ENCODE measurements at regions not wholly inside any gene's neighbourhood (a gene's known extent, or its start where the extent isn't known, plus 50 kb on each side); places are given as distances from the start of the nearest gene placed in this dataset.

DNA sequence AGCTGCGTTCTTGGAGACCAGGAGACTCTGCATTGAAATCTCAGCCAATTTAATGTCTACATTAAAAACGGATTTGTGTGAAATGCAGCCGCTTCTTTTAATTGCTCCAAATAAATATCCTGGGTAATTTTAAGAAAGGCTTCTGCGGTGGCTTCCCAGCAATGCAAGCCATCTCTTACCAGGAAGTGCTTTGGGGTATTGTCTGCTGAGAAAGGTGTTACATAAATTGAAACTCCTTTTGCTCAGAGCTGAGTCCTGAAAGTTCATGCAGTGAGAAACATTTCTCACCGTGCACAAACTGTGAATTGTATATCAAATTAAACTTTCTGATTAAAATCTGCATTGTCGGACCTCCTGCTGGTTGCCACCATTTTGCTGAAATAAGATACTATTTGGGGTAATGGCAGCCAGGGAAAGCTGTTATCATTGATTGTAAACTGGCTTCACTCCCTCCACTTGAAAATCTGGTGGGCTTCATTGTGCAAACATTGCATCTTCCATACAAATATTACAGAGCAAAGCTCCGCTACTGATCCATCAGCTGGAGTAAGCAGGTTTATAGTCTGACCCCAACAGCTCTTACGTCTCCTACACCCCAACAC lies 59.5 kb downstream of the ZIC5 start:
- H3K27me3 Mint-ChIP-seq (ENCODE audit: insufficient read depth, unreplicated experiment) = no peaks in the 10 kb centered on the region
- H3K4me1 Mint-ChIP-seq (ENCODE audit: insufficient read depth, unreplicated experiment) = peaks cover 29% of the 10 kb centered on the region
- H3K4me3 Mint-ChIP-seq (ENCODE audit: unreplicated experiment) = no peak overlapping the region
- H3K27ac Mint-ChIP-seq (ENCODE audit: low read depth, unreplicated experiment) = no peak overlapping the region
- DNase-seq (ENCODE audit: unreplicated experiment) = no peak
- intact Hi-C loops (cut with micrococcal nuclease) = loop anchor here (10.0 kb wide), 1 partner anchor 467 kb away; no protein-coding TSS in a partner anchor
- TF ChIP-seq, protein P1, sequence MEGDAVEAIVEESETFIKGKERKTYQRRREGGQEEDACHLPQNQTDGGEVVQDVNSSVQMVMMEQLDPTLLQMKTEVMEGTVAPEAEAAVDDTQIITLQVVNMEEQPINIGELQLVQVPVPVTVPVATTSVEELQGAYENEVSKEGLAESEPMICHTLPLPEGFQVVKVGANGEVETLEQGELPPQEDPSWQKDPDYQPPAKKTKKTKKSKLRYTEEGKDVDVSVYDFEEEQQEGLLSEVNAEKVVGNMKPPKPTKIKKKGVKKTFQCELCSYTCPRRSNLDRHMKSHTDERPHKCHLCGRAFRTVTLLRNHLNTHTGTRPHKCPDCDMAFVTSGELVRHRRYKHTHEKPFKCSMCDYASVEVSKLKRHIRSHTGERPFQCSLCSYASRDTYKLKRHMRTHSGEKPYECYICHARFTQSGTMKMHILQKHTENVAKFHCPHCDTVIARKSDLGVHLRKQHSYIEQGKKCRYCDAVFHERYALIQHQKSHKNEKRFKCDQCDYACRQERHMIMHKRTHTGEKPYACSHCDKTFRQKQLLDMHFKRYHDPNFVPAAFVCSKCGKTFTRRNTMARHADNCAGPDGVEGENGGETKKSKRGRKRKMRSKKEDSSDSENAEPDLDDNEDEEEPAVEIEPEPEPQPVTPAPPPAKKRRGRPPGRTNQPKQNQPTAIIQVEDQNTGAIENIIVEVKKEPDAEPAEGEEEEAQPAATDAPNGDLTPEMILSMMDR (IDR thresholded peaks at IDR 0.05; ENCODE audit: unreplicated experiment) = no peak
- ChIA-PET CTCF (interaction anchor here (0.6 to 5.2 kb wide), 10 partner anchors 14 to 602 kb away, joined by 3 to 35 read pairs (median 4); no protein-coding TSS in a partner anchor), POLR2A (no interaction called here)
- H3K9me3 Mint-ChIP-seq (ENCODE audit: unreplicated experiment) = no peaks in the 10 kb centered on the region
- BruUV-seq (replicated peaks) = no TSS peak
- peaks cover 7% of the 10 kb centered on the region for H3K36me3 Mint-ChIP-seq (ENCODE audit: insufficient read depth, unreplicated experiment)

DNA sequence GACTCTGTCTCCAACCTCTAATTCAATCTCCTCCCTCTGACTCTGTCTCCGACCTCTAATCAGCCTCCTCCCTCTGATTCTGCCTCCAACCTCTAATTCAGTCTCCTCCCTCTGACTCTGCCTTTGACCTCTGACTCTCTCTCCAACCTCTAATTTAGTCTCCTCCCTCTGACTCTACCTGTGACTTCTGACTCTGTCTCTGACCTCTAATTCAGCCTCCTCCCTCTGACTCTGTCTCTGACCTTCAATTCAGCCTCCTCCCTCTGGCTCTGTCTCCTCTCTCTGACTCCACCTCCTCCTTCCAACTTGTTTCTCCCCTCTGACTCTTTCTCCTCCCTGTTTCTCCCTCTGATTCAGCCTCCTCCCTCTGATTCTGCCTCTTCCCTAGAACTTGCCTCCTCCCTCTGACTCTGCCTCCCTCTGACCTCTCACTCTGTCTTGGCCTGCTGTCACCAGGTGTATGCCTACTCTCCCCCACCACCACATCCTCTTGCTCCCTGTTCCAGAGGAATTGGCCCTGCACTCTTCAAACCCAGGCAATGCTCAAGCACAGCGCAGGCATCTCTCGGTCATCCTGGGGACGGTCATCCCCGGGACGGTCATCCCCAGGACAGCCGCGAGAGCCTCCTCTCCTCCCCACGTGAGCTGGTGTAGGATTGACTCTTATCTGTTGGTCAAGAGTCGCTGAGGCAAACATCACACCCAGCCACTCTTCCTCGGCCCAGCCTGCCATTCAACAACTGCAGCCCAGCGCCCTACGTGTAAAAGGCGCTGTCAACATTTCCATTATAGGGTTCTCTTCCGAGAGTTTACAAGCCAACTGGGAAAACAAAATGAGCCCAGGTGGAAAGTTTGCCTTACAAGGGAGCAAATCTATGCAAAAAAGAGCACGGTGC lies 60.2 kb downstream of the ZIC5 start:
- ChIA-PET CTCF (interaction anchor here (0.6 to 3.7 kb wide), 6 partner anchors 103 to 603 kb away, joined by 3 to 16 read pairs (median 4); no protein-coding TSS in a partner anchor), POLR2A (no interaction called here)
- H3K27me3 Mint-ChIP-seq (ENCODE audit: insufficient read depth, unreplicated experiment) = no peaks in the 10 kb centered on the region
- TF ChIP-seq, protein P1 (IDR thresholded peaks at IDR 0.05; ENCODE audit: unreplicated experiment) = no peak
- no TSS peak for BruUV-seq (replicated peaks)
- intact Hi-C loops (cut with micrococcal nuclease) = loop anchor here (10.0 kb wide), 1 partner anchor 467 kb away; no protein-coding TSS in a partner anchor
- no peak for DNase-seq (ENCODE audit: unreplicated experiment)
- no peaks in the 10 kb centered on the region for H3K9me3 Mint-ChIP-seq (ENCODE audit: unreplicated experiment)
- H3K4me3 Mint-ChIP-seq (ENCODE audit: unreplicated experiment) = no peak overlapping the region
- H3K27ac Mint-ChIP-seq (ENCODE audit: low read depth, unreplicated experiment) = no peak overlapping the region
- peaks cover 25% of the 10 kb centered on the region for H3K4me1 Mint-ChIP-seq (ENCODE audit: insufficient read depth, unreplicated experiment)
- peaks cover 2% of the 10 kb centered on the region for H3K36me3 Mint-ChIP-seq (ENCODE audit: insufficient read depth, unreplicated experiment)

DNA sequence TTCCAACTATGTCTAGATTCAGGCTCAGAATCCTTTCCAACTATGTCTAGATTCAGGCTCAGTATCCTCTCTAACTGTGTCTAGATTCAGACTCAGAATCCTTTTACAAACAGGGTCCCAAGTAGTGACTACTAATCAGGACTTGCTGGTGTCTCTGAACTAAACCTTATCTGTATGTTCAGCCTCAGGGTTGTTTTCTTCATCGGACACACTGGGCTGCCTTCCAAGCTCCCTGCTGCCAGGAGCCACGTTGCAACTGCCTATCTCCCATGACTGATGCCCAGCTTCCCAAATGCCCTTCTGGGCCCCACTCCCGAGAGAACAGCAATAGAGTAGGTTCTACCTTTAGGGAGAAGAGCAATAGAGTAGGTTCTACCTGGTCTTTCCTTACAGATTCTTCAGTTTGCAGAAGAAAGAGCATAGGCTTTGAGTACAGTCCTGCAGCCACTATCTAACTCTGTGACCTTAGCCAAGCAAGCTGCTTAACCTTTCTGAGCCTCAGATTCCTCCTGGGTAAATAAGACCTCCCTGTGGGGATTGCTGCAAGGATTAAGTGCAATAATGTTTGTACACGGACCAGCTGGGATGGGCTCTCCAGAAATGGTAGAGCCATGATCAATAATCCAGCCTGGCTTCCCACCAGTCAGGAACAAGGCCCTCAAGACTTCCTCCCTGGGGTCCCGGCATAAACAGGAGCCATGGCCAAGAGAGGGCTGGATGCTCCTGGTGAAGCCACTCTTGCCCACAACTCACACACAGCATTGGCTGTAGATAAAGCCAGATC lies 61.5 kb downstream of the ZIC5 start:
- intact Hi-C loops (cut with micrococcal nuclease) = loop anchor here (10.0 kb wide), 1 partner anchor 465 kb away; no protein-coding TSS in a partner anchor
- H3K4me1 Mint-ChIP-seq (ENCODE audit: insufficient read depth, unreplicated experiment) = peaks cover 22% of the 10 kb centered on the region
- no peaks in the 10 kb centered on the region for H3K9me3 Mint-ChIP-seq (ENCODE audit: unreplicated experiment)
- peak; percentile 38 for DNase-seq (ENCODE audit: unreplicated experiment)
- H3K36me3 Mint-ChIP-seq (ENCODE audit: insufficient read depth, unreplicated experiment) = no peaks in the 10 kb centered on the region
- no peaks in the 10 kb centered on the region for H3K27me3 Mint-ChIP-seq (ENCODE audit: insufficient read depth, unreplicated experiment)
- H3K4me3 Mint-ChIP-seq (ENCODE audit: unreplicated experiment) = no peak overlapping the region
- BruUV-seq (replicated peaks) = no TSS peak
- TF ChIP-seq, protein P1 (IDR thresholded peaks at IDR 0.05; ENCODE audit: unreplicated experiment) = no peak
- POLR2A ChIA-PET = interaction anchor here (0.6 to 0.9 kb wide), 2 partner anchors 12 to 71 kb away, joined by 3 read pairs; partner anchors contain the start of gene ZIC2
- H3K27ac Mint-ChIP-seq (ENCODE audit: low read depth, unreplicated experiment) = no peak overlapping the region
- CTCF ChIA-PET = interaction anchor here (0.5 to 0.9 kb wide), 3 partner anchors 9 to 532 kb away, joined by 3 to 4 read pairs (median 3); no protein-coding TSS in a partner anchor

Measured in MCF 10A (cell line).